ENCODE measurements at regions not wholly inside any gene's neighbourhood (a gene's known extent, or its start where the extent isn't known, plus 50 kb on each side); places are given as distances from the start of the nearest gene placed in this dataset.

DNA sequence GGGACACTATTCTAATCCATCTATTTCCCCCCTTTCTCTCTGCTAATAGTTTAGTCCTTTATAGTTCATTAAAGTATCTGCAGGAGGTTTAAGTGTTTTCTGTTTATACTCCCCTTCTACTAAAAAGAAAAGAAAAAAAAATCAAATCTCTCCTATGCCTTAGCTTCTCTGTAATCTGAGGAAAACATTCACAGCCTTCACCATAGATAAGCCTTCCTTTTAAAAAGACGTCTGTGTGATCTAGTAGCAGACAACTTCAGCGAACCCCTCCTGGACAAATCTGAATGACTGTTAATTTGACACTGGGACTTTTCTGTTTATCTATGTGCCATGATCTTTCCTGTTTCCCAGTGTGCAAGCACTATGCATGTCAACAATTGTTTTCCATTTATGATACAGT is 70.4 kb upstream of the CDH19 start:
- no peak for DNase-seq (ENCODE audit: low spot score)
- FAIRE-seq, result no peak

- no peak for FAIRE-seq
- no peak for DNase-seq (ENCODE audit: low spot score)
Observed at GRCh38 chr18:66668706-66669105, 64.8 kb upstream of the CDH19 start.

DNA sequence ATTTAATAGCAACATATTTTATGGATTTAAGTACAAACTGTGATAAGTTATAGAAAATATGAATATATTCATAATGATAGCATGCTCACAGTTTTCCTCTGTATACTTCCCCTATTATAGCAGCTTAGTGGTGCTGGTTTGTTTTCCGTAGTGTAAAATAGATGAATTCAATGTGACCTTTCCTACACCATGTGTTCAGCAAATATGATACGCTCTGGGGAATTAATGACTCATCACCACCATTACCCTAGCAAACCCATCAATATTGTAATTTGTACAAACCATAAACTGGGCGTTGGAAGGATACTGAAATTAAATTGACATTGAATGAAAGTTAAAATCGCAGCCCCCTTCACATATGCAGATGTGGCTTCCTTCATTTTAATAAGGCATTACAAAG is 58.7 kb upstream of the CDH19 start:
- FAIRE-seq (no peak), DNase-seq (ENCODE audit: low spot score) (no peak)

DNA sequence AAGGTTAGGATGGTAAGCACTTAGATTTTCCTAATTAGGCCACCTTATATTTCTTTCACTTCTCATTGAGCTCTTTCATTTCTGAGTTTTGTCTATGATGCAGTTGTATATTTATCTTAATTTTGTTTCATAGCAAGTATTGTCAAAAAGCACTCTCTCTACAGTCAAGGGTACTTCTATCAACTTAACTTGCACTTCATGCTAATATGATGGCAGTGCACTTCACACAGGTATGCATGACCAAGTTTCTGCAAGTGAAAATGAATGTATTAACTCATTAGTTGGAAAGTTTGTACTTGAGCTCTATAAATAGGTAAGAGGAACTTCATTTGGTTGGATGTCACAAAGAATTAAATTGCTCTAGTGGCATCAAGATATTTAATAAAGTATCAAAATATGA is 51.5 kb upstream of the CDH19 start:
- no peak for FAIRE-seq
- DNase-seq (ENCODE audit: low spot score), result no peak

Measured in urothelium cell line (cell line).